ENCODE measurements at regions not wholly inside any gene's neighbourhood (a gene's known extent, or its start where the extent isn't known, plus 50 kb on each side); places are given as distances from the start of the nearest gene placed in this dataset.

- H3K27me3 ChIP-seq (ENCODE audit: control insufficient read depth, insufficient read depth, low read length) = no peaks in the 10 kb centered on the region
- no peaks in the 10 kb centered on the region for H3K36me3 ChIP-seq (ENCODE audit: control insufficient read depth, insufficient read depth, low read length)
- H3K9me3 ChIP-seq (ENCODE audit: control insufficient read depth, low read depth, low read length) = no peaks in the 10 kb centered on the region
- no peaks in the 10 kb centered on the region for H3K4me1 ChIP-seq (ENCODE audit: control insufficient read depth, insufficient read depth, low read length)
- no peak for DNase-seq
- H3K27ac ChIP-seq (ENCODE audit: low read length) = no peak overlapping the region
- H3K4me3 ChIP-seq (ENCODE audit: low read length) = no peak overlapping the region
- WGBS (ENCODE audit: insufficient coverage, low lambda C conversion rate) = no CpG with 5 or more reads among the region's 5 CpGs
Observed at GRCh38 chr2:19810148-19810547, 91.6 kb downstream of the TTC32 start.

DNA sequence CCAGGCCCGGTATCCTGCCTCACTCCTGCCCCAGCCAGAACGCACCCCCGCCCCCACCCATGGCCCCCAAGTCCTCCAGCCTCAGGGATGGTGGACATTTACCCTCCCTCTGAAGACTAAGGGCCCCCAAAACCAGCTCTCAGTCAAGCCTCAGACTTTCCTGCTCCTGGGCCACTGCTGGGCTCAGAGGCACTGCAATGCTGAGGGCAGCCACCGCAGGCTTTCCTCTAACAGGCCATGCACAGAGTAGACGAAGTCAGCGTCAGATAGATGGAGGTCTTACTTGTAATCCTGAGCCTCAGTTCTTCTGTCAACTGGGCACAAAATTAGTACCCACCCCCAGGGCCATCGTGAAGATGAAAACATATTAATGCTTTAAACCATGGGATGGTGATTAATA, 92.6 kb downstream of the TTC32 start:
- Histone ChIP-seq H3K27me3 (ENCODE audit: control insufficient read depth, insufficient read depth, low read length) (no peaks in the 10 kb centered on the region), H3K4me3 (ENCODE audit: low read length) (no peak overlapping the region), H3K27ac (ENCODE audit: low read length) (no peak overlapping the region), H3K4me1 (ENCODE audit: control insufficient read depth, insufficient read depth, low read length) (no peaks in the 10 kb centered on the region), H3K9me3 (ENCODE audit: control insufficient read depth, low read depth, low read length) (no peaks in the 10 kb centered on the region), H3K36me3 (ENCODE audit: control insufficient read depth, insufficient read depth, low read length) (no peaks in the 10 kb centered on the region)
- no CpG with 5 or more reads among the region's 7 CpGs for WGBS (ENCODE audit: insufficient coverage, low lambda C conversion rate)
- DNase-seq = no peak

- H3K27ac ChIP-seq (ENCODE audit: low read length) = no peak overlapping the region
- DNase-seq = no peak
- H3K36me3 ChIP-seq (ENCODE audit: control insufficient read depth, insufficient read depth, low read length) = no peaks in the 10 kb centered on the region
- WGBS (ENCODE audit: insufficient coverage, low lambda C conversion rate) = no CpG with 5 or more reads among the region's 3 CpGs
- no peaks in the 10 kb centered on the region for H3K27me3 ChIP-seq (ENCODE audit: control insufficient read depth, insufficient read depth, low read length)
- H3K4me1 ChIP-seq (ENCODE audit: control insufficient read depth, insufficient read depth, low read length) = no peaks in the 10 kb centered on the region
- no peak overlapping the region for H3K4me3 ChIP-seq (ENCODE audit: low read length)
- no peaks in the 10 kb centered on the region for H3K9me3 ChIP-seq (ENCODE audit: control insufficient read depth, low read depth, low read length)
Observed at GRCh38 chr2:19807866-19808265, 93.9 kb downstream of the TTC32 start.

DNA sequence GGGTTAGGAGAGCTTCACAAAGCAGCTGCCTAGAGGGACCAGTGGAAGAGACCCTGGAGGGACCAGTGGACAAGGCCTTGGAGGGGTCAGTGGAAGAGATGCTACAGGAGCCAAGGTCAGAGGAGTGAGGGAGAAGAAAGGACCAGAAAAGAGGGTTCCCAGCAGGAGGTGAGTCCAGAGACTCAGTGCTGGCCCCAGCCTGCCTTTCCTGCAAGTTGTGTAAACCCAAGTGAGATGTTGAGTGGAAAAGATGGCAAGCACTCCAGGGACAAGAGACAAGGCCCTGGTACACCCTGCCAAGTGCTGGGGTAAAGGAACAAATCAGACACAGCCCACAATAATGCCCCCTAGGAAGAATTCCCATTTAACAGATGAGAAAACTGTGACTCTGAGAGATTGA, 94.4 kb downstream of the TTC32 start:
- no peak for DNase-seq
- no peak overlapping the region for H3K4me3 ChIP-seq (ENCODE audit: low read length)
- H3K4me1 ChIP-seq (ENCODE audit: control insufficient read depth, insufficient read depth, low read length) = no peaks in the 10 kb centered on the region
- H3K36me3 ChIP-seq (ENCODE audit: control insufficient read depth, insufficient read depth, low read length) = no peaks in the 10 kb centered on the region
- H3K27me3 ChIP-seq (ENCODE audit: control insufficient read depth, insufficient read depth, low read length) = no peaks in the 10 kb centered on the region
- no peak overlapping the region for H3K27ac ChIP-seq (ENCODE audit: low read length)
- no peaks in the 10 kb centered on the region for H3K9me3 ChIP-seq (ENCODE audit: control insufficient read depth, low read depth, low read length)

GRCh38 chr2:19806591-19806990, 95.2 kb downstream of the TTC32 start:
- Histone ChIP-seq H3K27me3 (ENCODE audit: control insufficient read depth, insufficient read depth, low read length) (no peaks in the 10 kb centered on the region), H3K36me3 (ENCODE audit: control insufficient read depth, insufficient read depth, low read length) (no peaks in the 10 kb centered on the region), H3K9me3 (ENCODE audit: control insufficient read depth, low read depth, low read length) (no peaks in the 10 kb centered on the region), H3K27ac (ENCODE audit: low read length) (no peak overlapping the region), H3K4me3 (ENCODE audit: low read length) (no peak overlapping the region), H3K4me1 (ENCODE audit: control insufficient read depth, insufficient read depth, low read length) (no peaks in the 10 kb centered on the region)
- no peak for DNase-seq
- WGBS (ENCODE audit: insufficient coverage, low lambda C conversion rate) = no CpG with 5 or more reads among the region's 2 CpGs

GRCh38 chr2:19806131-19806530, 95.7 kb downstream of the TTC32 start:
- H3K4me3 ChIP-seq (ENCODE audit: low read length) = no peak overlapping the region
- no peaks in the 10 kb centered on the region for H3K4me1 ChIP-seq (ENCODE audit: control insufficient read depth, insufficient read depth, low read length)
- H3K36me3 ChIP-seq (ENCODE audit: control insufficient read depth, insufficient read depth, low read length) = no peaks in the 10 kb centered on the region
- H3K9me3 ChIP-seq (ENCODE audit: control insufficient read depth, low read depth, low read length) = no peaks in the 10 kb centered on the region
- DNase-seq = no peak
- WGBS (ENCODE audit: insufficient coverage, low lambda C conversion rate) = no CpG with 5 or more reads among the region's 4 CpGs
- no peak overlapping the region for H3K27ac ChIP-seq (ENCODE audit: low read length)
- H3K27me3 ChIP-seq (ENCODE audit: control insufficient read depth, insufficient read depth, low read length) = no peaks in the 10 kb centered on the region

DNA sequence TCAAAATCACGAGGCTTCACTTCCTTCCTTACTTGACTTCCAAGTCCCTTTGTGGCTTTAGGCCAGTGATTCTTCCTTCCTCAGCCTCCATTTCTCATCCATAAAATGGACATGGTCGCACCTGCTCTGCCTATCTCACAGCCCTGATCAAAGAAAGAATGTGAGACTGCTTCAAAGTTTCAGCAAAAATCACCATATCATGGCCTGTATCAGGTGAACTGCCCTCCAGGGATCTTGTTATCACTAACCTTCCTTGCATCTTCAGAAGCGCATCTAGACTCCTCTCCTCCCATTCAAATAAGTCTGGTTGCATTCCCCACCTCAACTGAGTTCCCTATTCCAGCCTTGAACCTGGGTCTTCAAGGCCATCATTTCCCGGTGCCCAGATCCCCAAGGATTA, 96.5 kb downstream of the TTC32 start:
- Histone ChIP-seq H3K27me3 (ENCODE audit: control insufficient read depth, insufficient read depth, low read length) (no peaks in the 10 kb centered on the region), H3K36me3 (ENCODE audit: control insufficient read depth, insufficient read depth, low read length) (no peaks in the 10 kb centered on the region), H3K4me1 (ENCODE audit: control insufficient read depth, insufficient read depth, low read length) (no peaks in the 10 kb centered on the region), H3K9me3 (ENCODE audit: control insufficient read depth, low read depth, low read length) (no peaks in the 10 kb centered on the region), H3K27ac (ENCODE audit: low read length) (no peak overlapping the region), H3K4me3 (ENCODE audit: low read length) (no peak overlapping the region)
- WGBS (ENCODE audit: insufficient coverage, low lambda C conversion rate) = no CpG with 5 or more reads among the region's 4 CpGs
- DNase-seq = no peak

GRCh38 chr2:19804639-19805260, 97.0 kb downstream of the TTC32 start:
- Histone ChIP-seq H3K4me1 (ENCODE audit: control insufficient read depth, insufficient read depth, low read length) (no peaks in the 10 kb centered on the region), H3K4me3 (ENCODE audit: low read length) (no peak overlapping the region), H3K27ac (ENCODE audit: low read length) (no peak overlapping the region), H3K36me3 (ENCODE audit: control insufficient read depth, insufficient read depth, low read length) (no peaks in the 10 kb centered on the region), H3K27me3 (ENCODE audit: control insufficient read depth, insufficient read depth, low read length) (no peaks in the 10 kb centered on the region), H3K9me3 (ENCODE audit: control insufficient read depth, low read depth, low read length) (no peaks in the 10 kb centered on the region)
- no CpG with 5 or more reads among the region's 3 CpGs for WGBS (ENCODE audit: insufficient coverage, low lambda C conversion rate)
- no peak for DNase-seq

DNA sequence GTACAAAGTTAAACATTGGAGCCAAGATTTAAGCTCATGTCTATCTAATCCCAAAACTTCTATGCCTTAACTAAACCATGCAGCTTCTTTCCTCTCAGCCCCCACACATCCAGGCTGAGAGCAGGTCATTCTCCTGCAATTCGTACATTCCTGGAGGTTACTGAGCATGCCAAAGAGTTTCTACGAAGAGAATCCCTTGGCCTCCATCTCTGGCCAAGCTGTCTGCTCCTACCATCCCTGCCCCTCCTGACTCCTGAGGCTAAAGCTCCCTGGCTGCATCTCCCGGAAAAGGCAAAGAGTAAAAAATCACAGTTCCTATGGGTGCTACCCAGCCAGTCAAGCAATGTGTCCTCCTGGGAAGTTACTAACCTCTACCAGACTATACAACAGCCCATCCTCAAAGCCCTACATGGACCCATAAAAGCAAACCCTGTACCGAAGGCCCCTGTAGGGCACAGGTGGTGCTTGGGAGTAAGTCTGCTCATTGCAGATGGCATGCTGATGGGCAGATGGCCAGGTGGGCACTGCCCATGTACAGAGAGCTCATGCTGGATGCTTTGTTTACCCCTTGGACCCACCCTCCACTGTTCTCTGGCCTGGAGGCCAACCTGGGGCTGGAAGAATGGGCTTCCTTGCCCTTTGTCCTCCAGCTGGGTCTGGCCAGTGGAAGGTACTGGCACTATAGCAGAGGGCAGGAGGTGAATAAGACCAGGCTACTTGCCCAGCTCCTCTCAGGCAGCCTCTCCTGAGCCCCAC, 99.5 kb downstream of the TTC32 start:
- no peak overlapping the region for H3K27ac ChIP-seq (ENCODE audit: low read length)
- no peak overlapping the region for H3K4me3 ChIP-seq (ENCODE audit: low read length)
- H3K9me3 ChIP-seq (ENCODE audit: control insufficient read depth, low read depth, low read length) = no peaks in the 10 kb centered on the region
- no peaks in the 10 kb centered on the region for H3K36me3 ChIP-seq (ENCODE audit: control insufficient read depth, insufficient read depth, low read length)
- no peak for DNase-seq
- no peaks in the 10 kb centered on the region for H3K4me1 ChIP-seq (ENCODE audit: control insufficient read depth, insufficient read depth, low read length)
- WGBS (ENCODE audit: insufficient coverage, low lambda C conversion rate) = no CpG with 5 or more reads among the region's 4 CpGs
- no peaks in the 10 kb centered on the region for H3K27me3 ChIP-seq (ENCODE audit: control insufficient read depth, insufficient read depth, low read length)

DNA sequence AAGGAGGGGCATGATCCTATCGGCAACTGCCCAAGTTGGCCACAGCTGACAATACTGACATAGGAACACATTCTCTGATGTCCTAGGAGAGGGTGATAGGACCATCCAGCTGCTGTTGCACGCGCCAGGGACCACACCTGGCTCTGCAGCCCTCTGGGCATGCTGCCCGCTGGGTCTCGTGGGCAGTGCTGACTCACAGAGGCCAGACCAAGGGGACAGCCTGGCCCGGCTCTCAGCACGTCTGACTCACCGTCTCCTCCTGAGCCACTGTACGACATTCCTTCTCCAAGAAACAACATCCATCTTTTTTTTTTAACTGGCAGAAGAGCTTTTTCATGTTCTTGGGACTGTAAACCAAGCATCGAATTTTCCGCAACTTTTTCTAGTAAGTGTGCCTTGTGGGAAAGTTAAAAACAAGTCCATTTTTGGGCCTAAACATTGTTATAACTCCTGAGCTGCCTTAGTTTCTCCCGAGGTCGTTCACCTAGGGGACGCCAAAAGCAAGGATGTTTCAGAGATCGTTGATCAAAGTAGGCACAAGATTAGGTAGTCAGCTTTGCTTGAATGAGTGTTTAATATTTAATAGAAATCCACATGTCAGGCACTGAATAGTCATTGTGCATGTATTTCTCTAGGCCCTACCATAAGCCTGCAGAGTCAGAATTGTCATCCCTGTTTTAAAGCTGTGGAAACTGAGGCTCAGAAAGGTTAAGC, 100.3 kb downstream of the TTC32 start:
- Histone ChIP-seq H3K4me1 (ENCODE audit: control insufficient read depth, insufficient read depth, low read length) (no peaks in the 10 kb centered on the region), H3K4me3 (ENCODE audit: low read length) (no peak overlapping the region), H3K9me3 (ENCODE audit: control insufficient read depth, low read depth, low read length) (no peaks in the 10 kb centered on the region), H3K36me3 (ENCODE audit: control insufficient read depth, insufficient read depth, low read length) (no peaks in the 10 kb centered on the region), H3K27ac (ENCODE audit: low read length) (no peak overlapping the region), H3K27me3 (ENCODE audit: control insufficient read depth, insufficient read depth, low read length) (no peaks in the 10 kb centered on the region)
- WGBS (ENCODE audit: insufficient coverage, low lambda C conversion rate) = 83% methylated on average over 3 of the region's 15 CpGs
- no peak for DNase-seq
